H1 (cell line): ENCODE measurements at regions not wholly inside any gene's neighbourhood (a gene's known extent, or its start where the extent isn't known, plus 50 kb on each side); places are given as distances from the start of the nearest gene placed in this dataset.

ENCODE experiments used
- TBP ChIP-seq: IDR thresholded peaks from 2 replicates; pipeline ENCODE4 v1.6.1; 2011; ENCODE audit warnings: low read depth, low read length, improper control_type of control experiment
- TF ChIP-seq, protein P1 (sequence below): fragments of 300-600 bp; sonication (generic); IDR thresholded peaks from 2 replicates; pipeline ENCODE4 v1.7.1; 2012; ENCODE audit warnings: low read length, moderate library complexity, mild to moderate bottlenecking, inconsistent platforms; ENCODE audit not compliant: insufficient replicate concordance

DNA sequence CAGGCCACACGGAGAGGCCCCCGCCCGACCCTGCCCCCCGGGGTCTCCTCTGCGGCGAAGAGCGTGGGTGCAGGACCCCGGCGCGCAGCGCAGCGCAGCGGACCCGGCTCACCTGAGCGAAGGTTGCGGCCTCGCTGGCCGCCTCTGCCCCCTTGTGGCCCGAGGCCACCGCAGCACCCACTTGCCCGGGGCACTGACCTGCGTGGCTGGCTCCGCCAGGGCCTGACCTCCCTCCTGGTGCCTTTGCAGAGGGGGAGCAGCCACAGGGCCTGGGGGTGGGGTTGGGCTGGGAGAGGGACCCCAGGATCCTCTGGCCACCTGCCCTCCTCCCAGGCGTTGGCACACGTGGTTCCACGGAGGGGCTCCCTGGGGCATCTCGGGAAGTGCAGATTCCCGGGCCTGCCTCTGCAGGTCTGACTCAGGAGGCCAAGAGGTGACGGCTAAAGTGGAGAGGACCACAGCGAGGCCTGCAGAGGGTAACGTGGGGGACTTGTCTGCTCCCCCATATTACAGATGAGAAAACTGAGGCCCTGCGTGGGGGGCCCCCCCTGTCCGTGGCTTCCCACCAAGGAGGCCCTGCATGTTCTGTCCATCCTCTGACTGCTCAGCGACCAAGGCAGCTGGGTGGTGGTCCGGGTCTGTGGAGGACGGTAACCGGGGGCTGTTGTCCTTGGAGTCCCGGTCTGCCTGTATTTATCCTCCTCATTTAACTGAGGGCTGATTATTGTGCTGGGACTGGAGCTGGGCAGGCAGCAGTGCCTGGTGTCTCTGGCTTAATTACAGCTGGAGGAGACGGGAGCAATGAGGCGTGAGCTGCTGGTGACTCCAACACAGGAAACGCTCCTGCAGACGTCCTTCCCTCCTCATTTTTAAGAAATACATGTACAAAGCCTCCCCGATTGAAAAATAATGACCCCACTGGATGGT is 67.9 kb upstream of the BEGAIN start (continued):
- TF ChIP-seq, protein P1, sequence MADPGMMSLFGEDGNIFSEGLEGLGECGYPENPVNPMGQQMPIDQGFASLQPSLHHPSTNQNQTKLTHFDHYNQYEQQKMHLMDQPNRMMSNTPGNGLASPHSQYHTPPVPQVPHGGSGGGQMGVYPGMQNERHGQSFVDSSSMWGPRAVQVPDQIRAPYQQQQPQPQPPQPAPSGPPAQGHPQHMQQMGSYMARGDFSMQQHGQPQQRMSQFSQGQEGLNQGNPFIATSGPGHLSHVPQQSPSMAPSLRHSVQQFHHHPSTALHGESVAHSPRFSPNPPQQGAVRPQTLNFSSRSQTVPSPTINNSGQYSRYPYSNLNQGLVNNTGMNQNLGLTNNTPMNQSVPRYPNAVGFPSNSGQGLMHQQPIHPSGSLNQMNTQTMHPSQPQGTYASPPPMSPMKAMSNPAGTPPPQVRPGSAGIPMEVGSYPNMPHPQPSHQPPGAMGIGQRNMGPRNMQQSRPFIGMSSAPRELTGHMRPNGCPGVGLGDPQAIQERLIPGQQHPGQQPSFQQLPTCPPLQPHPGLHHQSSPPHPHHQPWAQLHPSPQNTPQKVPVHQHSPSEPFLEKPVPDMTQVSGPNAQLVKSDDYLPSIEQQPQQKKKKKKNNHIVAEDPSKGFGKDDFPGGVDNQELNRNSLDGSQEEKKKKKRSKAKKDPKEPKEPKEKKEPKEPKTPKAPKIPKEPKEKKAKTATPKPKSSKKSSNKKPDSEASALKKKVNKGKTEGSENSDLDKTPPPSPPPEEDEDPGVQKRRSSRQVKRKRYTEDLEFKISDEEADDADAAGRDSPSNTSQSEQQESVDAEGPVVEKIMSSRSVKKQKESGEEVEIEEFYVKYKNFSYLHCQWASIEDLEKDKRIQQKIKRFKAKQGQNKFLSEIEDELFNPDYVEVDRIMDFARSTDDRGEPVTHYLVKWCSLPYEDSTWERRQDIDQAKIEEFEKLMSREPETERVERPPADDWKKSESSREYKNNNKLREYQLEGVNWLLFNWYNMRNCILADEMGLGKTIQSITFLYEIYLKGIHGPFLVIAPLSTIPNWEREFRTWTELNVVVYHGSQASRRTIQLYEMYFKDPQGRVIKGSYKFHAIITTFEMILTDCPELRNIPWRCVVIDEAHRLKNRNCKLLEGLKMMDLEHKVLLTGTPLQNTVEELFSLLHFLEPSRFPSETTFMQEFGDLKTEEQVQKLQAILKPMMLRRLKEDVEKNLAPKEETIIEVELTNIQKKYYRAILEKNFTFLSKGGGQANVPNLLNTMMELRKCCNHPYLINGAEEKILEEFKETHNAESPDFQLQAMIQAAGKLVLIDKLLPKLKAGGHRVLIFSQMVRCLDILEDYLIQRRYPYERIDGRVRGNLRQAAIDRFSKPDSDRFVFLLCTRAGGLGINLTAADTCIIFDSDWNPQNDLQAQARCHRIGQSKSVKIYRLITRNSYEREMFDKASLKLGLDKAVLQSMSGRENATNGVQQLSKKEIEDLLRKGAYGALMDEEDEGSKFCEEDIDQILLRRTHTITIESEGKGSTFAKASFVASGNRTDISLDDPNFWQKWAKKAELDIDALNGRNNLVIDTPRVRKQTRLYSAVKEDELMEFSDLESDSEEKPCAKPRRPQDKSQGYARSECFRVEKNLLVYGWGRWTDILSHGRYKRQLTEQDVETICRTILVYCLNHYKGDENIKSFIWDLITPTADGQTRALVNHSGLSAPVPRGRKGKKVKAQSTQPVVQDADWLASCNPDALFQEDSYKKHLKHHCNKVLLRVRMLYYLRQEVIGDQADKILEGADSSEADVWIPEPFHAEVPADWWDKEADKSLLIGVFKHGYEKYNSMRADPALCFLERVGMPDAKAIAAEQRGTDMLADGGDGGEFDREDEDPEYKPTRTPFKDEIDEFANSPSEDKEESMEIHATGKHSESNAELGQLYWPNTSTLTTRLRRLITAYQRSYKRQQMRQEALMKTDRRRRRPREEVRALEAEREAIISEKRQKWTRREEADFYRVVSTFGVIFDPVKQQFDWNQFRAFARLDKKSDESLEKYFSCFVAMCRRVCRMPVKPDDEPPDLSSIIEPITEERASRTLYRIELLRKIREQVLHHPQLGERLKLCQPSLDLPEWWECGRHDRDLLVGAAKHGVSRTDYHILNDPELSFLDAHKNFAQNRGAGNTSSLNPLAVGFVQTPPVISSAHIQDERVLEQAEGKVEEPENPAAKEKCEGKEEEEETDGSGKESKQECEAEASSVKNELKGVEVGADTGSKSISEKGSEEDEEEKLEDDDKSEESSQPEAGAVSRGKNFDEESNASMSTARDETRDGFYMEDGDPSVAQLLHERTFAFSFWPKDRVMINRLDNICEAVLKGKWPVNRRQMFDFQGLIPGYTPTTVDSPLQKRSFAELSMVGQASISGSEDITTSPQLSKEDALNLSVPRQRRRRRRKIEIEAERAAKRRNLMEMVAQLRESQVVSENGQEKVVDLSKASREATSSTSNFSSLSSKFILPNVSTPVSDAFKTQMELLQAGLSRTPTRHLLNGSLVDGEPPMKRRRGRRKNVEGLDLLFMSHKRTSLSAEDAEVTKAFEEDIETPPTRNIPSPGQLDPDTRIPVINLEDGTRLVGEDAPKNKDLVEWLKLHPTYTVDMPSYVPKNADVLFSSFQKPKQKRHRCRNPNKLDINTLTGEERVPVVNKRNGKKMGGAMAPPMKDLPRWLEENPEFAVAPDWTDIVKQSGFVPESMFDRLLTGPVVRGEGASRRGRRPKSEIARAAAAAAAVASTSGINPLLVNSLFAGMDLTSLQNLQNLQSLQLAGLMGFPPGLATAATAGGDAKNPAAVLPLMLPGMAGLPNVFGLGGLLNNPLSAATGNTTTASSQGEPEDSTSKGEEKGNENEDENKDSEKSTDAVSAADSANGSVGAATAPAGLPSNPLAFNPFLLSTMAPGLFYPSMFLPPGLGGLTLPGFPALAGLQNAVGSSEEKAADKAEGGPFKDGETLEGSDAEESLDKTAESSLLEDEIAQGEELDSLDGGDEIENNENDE = no peak
- no peak for TF ChIP-seq TBP
